GM21737 (cell line): ENCODE measurements at regions not wholly inside any gene's neighbourhood (a gene's known extent, or its start where the extent isn't known, plus 50 kb on each side); places are given as distances from the start of the nearest gene placed in this dataset.

Experiments
- ATAC-seq: cut with Tn5 transposase; IDR thresholded peaks from one replicate; pipeline ENCODE4 v1.9.1; 2021; ENCODE audit warnings: mild to moderate bottlenecking, moderate library complexity; ENCODE audit not compliant: unreplicated experiment

DNA sequence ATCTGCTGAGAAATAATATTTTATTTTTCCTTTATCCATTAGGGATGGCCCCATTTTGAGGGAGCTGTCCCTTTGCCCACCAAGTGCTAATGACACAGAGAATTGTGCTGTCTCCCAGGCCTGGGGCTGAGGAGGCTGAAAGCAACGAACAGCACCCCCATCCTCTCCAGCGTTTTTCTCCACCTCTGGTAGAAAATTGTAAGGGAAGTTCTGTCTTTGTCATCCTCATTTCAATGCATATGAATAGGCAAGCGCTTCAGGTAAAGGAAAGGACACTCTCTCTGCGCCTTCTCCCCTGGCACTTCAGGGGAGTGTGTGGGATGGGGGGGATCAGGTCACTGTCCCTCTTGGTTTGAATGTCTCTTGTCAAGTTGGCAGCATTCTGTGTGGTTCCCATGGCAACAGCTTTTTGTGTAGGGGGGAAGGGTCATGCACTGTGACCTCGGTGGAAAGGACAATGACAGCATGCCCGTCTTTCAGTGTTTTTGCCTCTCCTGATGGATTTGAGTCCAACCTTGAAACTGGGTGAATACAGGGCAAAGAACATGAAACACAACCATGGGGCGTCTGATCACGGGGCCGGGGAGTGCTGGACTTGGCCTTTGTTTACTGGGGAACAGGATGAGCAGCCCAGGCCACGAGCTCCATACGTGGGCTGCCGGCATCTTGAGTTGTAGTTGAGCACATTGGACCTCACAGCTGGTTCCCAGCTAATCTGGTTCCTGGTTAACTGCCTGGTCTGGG, 230.2 kb downstream of the VRK1 start:
- no peak for ATAC-seq

DNA sequence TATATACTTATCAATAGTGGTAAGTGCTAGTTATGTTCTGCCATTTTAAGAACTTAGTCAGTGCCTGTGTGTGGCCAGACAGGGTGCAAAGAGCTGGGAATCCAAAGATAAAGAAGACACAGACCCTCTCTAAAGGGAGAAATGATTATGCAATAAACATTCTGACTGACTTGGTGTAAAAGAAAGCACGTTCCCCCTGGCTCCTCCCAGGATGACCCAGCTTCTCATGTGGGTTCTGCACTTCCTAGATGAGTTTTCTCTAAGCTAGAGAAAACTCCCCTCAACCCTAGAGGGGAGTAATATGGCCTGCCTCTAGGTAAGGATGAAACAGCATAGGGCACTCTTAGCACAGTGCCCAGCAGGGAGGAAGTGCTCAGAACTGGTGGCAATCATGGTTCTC, 231.2 kb downstream of the VRK1 start:
- ATAC-seq, result no peak

DNA sequence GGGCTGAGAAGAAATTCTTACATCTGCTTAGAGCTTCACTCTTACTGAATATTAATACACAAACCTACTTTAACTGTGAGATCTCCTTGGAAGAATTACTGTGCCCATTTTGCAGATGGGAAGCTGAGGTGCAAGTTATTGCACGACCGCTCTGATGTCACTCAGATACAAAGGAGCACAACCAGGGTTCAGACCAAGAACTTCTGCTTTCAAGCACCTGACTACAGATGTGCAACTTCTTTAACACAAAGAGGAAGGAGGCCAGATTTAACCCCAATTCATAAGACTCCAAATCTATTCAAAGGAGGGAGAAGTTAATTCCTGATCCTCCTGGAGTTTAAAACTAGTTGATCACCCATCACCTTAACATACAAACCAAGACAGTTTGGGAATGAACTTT, 232.6 kb downstream of the VRK1 start:
- ATAC-seq, result no peak

DNA sequence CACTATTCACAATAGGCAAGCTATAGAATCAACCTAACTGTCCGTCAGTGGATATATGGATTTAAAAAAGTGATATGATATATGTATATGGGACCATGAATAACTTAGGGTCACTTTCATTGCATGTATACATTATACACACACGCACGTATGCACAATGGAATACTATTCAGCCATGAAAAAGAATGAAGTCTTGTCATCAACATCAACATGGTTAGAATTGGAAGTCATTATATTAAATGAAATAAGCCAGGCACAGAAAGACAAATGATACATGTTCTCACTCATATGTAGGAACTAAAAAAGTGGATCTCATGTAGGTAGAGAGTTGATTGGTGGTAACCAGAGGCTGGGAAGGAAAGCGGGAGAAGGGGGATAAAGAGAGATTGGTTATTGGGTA, 234.3 kb downstream of the VRK1 start:
- no peak for ATAC-seq

DNA sequence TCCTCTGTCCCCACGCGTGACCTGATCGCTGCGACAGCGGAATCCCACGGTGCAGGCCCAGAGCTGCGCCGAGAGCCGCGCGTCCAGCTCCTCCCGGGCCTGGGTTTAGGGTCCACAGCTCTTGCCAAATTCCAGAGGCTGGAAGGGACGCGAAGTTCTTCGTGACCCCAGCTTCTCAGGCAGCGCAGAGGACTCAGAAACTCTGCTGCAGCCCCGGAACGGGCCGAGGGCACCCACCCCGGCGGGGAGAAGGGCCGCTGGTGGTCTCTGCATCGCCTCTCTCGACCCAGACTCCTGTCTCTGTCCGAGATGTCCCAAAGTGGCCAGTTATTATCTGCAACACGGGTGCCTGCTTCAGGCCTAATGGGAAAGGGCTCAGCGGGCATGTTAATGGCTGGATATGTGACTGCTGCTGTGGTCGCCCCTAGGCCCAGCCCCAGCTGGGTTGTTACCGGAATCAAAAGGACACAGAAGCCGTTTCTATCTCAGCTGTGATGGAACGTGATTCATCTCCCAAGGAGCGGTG, 236.4 kb downstream of the VRK1 start:
- no peak for ATAC-seq

DNA sequence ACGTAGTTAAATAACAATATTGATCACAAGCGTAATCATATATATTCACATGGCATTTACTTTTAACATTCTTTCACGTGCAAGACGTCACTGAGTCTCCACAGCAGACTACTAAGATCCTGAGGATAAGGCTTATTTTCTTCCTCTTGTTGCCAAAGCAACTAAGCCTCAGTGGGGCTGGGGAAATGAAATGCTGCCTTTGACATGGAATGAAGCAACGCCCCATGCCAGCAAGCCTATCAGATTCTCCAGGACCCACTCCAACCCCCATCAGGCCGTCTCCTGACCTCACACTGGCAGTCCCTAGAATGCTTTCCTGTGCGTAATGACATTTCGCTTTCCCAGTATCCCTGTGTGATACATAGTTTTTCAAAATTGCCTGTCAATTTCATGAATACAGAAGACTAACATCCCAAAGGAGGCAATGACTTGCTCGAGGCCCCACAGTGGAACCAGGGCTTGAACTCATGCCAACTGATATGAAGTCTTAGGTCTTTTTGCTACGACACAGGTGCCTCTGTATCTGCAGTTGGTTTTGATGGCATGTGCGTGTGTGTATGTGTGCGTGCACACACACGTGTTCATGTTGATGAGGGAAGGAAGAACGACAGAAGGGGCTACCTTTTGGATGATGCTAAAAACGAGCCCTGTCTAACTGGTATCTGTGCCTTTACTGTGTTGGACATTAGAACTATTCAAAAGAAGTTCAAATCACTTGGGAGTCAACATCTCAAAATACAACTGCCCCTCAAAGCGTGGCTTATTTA, 239.1 kb downstream of the VRK1 start:
- no peak for ATAC-seq

DNA sequence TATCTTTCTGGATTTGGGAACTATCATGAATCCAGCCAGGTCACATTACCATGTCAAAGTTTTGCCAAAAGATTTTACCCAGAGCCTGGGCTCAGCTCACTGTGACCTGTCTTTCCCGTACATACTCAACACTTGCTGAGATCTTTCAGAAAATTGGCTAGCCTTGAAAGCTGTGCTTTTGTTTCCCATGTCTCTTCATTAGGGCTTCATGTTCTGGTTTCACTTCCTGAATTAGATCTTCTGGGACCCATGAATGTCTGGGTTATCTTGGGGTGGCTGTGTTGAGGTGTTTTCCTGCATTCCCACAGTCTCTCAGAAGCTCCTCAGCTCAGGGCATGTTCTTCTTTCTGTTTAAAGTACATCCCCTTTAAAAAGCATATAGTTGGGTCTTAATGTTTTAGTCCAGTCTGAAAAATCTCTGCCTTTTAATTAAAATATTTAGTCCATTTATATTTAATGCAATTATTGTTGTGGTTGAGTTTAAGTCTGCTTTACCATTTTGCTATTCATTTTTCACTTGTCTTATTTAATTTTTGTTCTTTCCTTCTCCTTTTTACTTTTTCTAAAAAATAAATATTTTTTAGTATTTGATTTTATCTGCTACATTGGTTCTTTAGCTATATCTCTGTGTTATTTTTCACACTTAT, 242.7 kb downstream of the VRK1 start:
- no peak for ATAC-seq

DNA sequence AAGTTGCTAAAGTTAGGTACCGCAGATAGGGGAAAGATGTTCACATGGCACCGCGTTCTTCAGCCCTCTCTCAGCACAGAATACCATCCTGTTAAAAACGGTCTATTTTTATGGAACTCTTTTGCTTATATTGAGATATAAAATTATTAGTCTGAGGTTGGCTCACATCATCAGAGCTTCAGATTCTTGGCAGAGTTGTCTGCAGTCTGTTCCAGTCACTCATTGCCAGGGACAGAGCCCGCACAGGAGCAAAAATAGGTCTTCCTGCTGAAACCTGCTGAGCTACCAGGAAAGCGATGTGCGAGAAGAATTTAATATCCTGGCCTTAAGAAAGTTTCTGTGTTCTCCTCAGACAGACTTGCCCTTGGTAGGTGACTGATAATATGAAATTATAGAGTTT, 249.8 kb downstream of the VRK1 start:
- ATAC-seq, result no peak

DNA sequence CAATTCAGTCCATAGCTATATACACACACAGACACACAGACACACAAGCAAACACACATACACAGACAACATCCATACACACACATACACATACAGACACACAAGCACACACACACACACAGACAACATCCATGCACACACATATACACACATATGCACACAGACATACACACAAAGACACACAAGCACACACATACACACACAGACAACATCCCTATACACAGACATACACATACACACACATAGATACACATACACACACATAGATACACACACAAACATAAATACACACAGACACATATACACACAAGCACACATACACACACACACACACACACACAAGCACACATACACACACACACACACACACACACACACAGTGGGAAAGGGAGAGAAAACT, 254.8 kb downstream of the VRK1 start:
- no peak for ATAC-seq

DNA sequence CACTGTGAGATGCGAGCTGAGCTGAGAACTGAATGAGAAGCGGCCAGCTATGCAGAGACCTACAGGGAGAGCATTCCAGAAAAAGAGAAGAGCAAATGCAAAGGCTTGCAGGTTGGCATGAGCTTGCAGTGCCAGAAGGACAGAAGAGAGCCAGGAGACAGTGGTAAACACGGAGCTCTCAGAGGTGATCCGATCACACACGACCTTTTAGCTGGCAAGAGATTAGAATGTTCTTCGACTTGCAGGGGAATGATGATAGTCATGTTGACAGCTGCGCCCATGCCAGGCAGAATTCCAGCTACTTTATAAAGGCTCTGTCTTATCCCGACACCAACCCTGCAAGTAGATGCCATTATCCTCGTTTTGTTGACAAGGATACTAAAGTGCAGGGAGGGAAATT, 256.8 kb downstream of the VRK1 start:
- ATAC-seq, result no peak

DNA sequence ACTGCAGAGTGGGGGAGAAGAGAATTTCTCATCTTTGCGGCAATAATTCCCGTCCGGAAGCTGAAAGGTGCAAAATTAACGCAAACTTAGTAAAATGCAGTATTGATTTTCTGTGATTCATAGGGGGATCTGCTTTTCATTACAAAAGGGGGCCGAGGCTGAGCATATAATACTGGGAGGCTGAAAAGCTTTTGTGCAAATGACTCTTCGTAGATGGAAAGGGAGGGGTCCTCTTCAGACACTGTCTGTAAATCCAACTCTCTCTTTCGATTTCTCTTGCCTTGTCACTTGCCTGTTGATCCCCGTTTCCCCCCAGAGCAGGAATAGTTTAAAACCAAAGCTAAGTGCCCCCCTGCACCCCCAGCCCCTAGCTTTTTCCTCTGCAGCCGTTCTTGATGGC, 258.2 kb downstream of the VRK1 start:
- ATAC-seq, result no peak

DNA sequence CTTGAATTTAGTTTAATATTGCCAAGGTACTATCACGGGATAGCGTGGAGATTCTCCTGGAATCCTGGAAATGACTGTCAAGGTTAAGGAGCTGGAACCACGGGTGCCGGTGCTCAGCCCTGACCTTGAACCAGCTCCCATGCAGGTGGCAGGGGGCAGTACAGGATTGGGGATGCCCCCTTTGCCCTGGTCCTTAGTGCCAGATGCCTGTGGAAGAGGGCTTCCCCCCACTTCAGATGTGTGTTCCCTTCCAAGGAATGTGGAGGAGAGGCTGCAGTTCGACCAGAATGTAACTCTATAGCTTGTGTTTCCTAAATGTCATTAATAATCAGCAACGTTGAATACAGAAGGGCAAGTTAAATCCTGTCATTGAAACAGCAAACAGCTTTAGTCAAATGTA, 258.9 kb downstream of the VRK1 start:
- ATAC-seq, result no peak

DNA sequence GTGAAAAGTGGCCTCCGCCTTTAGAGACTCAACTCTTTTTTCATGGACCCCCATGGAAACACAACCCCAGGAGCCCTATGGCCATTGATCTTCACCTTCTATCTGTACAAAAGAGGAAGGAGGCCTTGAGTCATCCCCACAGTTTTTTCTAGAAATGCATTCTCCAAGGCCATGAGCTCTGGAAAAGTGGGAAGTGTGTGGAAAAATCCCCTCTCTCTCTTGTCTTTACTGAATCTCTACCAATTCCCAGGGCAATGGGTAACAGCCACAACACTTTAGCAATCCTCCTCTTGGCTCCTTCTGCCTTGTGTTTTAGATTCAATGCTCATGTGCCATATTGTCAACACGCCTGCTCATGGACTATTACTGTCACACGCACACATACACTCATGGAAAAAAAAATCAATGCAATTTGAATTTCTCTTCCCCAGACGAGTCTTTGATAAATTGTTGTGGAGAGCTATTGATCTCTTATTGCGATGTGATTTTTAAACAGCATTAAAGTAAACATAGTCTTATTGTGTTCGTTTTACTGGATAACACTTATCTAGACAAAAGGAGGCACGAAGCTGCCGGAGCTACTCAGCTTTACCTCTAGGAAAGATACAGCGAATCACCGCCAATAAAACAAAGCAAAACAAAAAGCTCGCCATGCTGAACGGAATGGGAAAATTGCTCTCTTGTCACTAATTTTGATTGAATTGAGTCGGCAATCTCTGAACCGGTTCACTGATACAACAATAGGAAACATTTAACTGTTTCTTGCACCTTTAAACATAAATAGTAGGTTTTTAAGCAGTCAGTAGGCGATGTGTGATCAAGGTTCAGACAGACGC, 260.3 kb downstream of the VRK1 start:
- no peak for ATAC-seq

DNA sequence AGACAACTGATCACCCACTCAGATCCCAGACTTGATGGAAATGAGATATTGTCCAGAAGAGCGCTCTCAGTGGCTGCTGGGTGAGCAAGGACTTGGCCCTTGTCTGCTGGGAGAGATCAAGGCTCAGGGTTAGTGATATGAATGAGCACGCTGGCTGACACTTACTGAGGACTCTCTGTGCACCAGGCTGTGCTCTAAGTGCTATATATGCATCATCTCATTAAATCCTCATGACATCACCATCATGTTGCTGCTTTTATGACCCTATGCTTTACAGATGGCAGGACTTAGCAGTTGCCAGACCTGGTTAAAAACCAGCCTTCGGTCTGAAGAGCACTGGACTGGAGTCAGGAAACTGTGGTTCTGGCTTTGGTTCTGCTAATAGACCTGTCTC, 260.9 kb downstream of the VRK1 start:
- no peak for ATAC-seq

DNA sequence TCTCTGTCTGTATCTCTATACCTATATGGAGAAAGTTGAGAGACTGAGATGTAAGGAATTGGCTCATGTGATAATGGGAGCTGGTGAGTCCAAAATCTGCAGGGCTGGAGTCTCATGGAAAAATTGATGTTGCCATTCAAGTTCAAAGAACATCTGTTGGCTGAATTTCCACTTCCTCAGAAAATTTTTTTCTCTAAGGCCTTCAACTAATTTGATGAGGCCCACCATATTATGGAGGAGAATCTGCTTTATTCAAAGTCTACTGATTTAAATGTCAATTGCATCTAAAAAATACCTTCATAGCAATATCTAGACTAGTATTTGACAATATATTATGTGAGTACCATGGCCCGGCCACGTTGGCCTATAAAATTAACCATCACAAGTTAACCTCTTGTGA, 261.4 kb downstream of the VRK1 start:
- no peak for ATAC-seq

DNA sequence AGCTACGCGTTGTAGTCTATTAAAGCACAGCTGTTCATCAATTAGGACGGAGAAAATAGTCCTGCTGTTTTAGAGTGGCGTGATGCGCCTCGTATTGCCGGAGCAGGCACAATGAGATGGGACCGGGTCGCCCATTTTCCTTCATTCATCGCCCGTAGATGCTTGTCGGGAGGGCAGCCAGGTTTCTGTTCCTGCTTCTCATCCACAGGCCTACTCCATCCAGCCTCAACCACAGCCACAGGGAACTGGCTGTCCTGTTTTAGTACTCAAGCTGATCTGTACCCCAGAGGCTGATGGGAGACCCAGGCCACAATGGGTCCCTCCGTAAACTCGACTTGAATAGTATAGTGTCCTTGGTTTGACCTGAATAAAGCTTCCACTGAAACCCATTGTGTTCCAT, 264.0 kb downstream of the VRK1 start:
- no peak for ATAC-seq

DNA sequence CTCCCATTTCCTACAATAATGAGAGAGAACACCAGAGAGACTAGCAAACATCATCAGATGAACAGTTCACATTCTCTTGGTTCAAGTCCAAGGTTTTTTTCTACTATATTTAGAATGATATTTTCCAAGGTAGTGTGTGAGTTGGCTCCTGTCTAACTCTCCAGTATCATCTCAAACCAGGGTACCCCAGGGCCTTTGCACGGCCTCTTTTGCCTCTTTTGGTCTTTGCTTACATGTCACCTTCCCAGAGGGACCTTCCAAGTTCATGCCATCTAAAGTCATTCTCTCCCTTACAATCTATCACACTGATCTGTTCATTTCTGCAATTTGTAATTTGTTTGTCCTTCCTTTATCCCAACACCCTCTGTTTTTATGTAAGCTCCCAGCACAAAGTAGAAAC, 264.5 kb downstream of the VRK1 start:
- no peak for ATAC-seq

DNA sequence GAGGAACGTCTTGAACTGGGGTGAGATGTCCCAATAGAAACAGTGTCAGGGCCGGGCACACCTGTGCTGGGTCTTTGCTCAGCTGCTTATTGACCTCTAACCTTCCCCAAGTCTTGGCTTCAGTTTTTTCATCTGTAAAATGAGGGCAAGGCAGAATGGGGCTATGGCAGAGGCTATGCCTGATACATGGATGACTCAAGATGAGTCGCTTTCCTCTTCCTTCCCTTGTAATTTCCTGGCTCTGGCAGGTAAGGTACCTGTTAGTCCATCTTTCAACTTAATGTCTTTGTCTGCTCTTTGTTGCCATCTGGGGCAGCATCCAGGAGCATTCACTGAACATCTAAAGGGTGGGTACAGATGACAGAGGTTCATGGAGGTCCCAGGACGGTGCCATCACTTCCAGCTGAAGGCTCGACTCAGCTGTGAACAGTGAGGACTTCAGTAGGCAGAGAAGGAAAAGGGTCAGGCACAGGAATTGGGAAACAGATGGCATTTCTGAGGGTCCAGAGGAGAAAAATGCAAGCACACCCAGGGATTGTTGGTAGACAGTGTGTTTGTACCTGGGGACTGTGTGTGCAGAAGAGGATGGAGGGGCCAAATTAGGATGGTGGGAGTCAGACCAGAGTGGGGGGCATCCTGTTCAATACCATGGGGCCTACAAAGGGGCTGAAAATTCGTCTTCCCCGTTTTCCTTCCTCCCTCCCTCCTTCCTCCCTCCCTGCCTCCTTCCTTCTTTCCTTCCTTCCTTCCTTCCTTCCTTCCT, 268.3 kb downstream of the VRK1 start:
- ATAC-seq, result no peak

DNA sequence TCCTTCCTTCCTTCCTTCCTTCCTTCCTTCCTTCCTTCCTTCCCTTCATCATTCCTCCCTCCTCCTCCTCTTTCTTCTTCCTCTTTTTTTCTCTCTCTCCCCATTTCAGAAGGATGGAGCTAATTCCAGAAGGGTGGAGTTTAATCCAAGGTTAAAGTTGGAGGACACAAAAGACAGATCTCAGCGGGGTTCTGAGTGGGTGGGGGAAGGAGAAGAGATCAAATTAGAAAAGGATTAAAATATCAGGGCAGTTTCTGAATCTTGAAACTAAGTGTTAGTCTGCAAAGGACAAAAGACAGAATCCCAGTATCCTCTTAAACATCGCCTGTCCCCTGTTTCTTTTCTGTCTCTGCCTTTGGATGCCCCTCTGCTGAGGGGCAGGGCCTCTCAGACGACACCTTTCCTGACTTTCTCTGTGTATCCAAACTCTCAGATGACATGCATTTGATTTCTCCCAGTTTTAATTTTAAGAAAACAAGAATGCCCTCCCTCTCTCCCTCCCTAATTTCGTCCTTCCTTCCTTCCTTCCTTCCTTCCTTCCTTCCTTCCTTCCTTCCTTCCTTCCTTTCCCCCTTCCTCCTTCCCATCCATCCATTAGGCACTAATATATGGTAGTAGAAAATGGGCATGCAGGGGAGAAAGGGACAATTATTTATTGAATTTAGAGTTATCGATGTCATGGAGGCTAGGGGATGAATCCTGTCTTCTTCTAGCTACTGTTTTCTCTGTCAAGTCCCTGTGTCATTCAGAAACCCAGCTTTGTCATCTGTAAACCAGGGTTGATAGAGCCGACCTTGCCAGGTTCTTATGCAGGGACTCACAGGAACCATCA, 269.1 kb downstream of the VRK1 start:
- no peak for ATAC-seq
